NOMO-1 (cell line): ENCODE measurements at regions not wholly inside any gene's neighbourhood (a gene's known extent, or its start where the extent isn't known, plus 50 kb on each side); places are given as distances from the start of the nearest gene placed in this dataset.

Experiments
- DNase-seq, 2 experiments: peaks; one replicate each; lab custom pipeline; 2025; ENCODE audit not compliant: unreplicated experiment in 2 of 2; lab: John Stamatoyannopoulos, UW

- DNase-seq, result no peak
Measured at GRCh38 chr4:100852326-100852725, 334.5 kb upstream of the EMCN start.

- DNase-seq, result no peak
Measured at GRCh38 chr4:100849319-100849718, 331.5 kb upstream of the EMCN start.

DNA sequence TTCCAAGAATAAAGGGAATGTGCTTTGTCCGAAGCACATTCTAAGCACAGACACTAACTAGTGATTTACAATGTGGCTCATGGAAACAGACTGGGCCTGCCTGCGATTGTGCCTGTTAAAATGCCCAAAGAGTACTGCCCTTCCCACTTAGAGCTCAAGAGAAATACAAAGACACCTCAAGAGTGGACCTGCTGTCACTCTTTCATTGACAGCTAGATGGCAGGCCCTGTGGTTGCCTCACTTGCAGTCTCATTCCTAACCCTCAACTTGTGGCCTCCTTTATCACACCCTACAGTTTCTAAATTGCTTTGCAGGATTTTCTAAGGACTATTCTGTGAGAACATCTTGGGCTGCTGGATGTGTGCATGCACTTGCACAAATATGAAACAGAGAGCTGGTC, 331.0 kb upstream of the EMCN start:
- DNase-seq, result no peak

- DNase-seq, result no peak
Measured at GRCh38 chr4:100843910-100844309, 326.1 kb upstream of the EMCN start.

GRCh38 chr4:100842856-100843255, 325.0 kb upstream of the EMCN start:
- no peak for DNase-seq

DNA sequence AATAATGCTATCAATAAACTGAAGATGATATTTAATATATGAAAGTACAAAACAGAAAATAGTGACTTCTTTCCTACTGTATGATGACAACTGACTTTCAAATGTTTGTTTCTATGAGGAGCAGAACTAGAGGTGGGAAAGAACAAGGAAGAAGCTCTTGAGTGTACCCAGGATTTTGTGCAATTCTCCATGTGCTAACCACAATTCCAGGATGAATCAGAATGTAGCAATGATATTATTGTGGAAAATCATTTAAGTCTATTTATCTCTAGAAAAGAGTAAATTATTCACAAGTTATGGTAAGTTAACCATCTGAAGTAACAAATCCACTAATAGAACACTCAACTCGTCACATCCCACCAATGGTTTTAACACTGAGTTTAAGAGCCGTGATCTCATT, 324.1 kb upstream of the EMCN start:
- DNase-seq, result no peak

DNA sequence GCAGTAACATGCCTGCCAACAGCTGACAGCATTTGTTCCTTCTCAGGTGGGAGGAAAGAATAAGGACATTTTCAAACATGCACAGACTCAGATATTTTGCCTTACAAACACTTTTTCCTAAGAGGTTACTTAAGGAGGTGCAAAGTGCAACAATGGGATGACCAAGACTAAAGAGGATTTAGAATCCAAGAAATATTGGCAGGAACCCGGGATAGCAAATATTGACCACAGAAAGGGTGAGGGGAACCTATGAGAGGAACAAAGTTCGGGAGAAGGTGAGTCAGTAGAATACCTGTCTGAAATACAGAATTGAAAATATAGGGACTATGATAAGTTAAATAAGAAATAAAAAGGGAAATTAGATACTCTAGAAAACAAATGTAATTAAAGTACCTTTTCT, 321.9 kb upstream of the EMCN start:
- DNase-seq, result no peak

DNA sequence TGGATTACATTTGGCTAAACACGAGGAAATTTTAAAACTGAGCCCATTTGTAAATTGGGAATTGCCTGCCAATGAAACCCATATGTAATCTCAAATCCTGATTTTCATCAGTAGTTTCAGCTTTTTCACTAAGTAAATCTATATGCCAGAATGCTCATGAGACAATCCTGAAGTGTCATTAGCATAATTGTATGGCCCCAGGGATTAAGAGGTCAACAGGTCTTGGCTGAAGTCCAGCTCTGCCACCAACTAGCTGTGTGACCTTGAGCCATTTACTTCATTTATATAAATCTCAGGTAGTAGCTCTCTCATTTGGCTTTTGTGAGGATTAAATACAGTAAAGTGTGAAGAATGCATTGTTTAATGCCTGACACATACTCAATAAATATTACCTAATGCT, 320.5 kb upstream of the EMCN start:
- DNase-seq, result no peak

GRCh38 chr4:100836929-100837328, 319.1 kb upstream of the EMCN start:
- no peak for DNase-seq

DNA sequence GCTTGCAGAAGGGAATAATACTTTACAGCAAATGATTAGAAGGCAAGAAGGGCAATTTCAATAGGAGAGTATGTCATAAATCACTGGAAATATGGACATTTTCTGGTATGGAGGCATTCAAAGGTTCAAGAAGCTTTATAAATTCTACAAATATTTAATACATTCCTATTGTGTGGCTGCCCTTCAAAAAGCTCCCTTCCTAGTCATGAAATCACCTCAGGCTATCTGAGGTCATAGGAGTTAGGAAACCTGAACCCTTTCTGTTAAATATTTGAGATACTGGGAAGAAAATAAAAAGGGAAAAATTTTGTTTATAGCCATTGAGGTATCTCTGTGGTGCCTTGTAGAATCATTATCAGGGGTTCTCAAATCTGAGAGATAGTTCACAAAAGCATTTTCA, 316.8 kb upstream of the EMCN start:
- DNase-seq, result no peak

- DNase-seq, result no peak
Measured at GRCh38 chr4:100833906-100834305, 316.1 kb upstream of the EMCN start.

GRCh38 chr4:100828986-100829685, 311.3 kb upstream of the EMCN start:
- no peak for DNase-seq

- DNase-seq, result no peak
Measured at GRCh38 chr4:100828364-100828763, 310.5 kb upstream of the EMCN start.

GRCh38 chr4:100827756-100828155, 309.9 kb upstream of the EMCN start:
- no peak for DNase-seq

GRCh38 chr4:100826808-100827548, 309.2 kb upstream of the EMCN start:
- DNase-seq, result peak; percentile 81 to 91

DNA sequence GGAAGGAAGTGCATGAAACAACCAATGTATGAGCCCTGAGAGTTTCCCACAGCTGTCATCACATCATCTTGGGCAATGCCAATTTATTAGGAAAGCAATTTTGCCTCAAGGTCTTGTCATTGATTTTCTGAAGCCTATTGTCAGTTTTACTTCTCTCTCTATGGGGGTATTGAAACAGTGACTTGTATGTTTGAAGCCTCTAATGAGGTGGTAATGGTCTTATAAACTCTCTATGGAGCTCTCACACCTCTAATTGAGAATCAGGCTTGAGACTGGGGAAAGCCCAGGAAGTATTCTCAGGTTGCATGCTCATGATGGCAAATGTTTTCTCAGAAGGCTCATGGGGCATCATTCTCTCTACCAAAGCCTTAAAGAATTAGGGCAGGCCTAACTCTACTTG, 308.2 kb upstream of the EMCN start:
- no peak for DNase-seq

GRCh38 chr4:100823993-100824323, 306.1 kb upstream of the EMCN start:
- no peak for DNase-seq

DNA sequence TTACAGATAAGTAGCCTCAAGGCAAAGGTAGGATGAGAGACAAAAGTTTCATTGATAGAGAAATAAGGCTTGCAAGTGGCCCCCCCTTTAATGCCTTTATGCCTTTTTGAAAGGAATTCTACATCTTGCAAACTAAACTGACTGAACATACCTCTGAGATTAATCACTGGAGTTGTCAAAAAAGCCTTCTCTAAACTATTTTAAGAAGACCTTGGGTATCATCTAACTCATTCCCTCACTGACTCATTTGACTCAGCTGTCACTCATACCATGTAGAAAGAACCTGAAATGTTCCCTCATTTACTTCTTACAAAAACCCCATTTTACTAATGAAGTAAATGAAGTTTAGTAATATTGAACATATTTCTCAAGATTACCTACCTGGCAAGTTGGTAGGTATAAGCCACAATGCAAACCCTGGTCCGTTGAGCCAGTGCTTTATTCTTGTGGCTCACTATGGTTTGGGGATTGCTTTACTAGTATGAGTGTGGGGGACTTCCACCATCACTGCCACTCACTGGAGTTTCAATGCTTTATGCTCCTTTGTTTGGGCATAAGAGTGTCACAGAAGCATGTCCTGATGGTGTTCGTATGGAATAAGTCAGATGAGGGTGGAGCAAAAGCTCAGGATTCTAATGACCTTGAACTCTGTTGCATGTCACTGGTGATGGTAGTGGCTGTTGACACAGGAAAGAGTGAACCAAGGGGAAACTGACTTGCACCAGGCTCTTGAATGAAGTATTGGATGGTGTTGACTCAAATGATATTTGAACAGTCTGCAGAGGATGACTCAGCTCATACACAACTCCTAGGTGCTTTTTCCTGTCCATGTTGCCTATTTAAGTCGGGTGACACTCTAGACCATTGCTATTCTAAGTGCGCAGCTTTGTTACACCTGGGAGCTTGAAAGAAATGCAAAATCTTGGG, 305.5 kb upstream of the EMCN start:
- DNase-seq, result no peak

- DNase-seq, result no peak
Measured at GRCh38 chr4:100820249-100820648, 302.4 kb upstream of the EMCN start.

DNA sequence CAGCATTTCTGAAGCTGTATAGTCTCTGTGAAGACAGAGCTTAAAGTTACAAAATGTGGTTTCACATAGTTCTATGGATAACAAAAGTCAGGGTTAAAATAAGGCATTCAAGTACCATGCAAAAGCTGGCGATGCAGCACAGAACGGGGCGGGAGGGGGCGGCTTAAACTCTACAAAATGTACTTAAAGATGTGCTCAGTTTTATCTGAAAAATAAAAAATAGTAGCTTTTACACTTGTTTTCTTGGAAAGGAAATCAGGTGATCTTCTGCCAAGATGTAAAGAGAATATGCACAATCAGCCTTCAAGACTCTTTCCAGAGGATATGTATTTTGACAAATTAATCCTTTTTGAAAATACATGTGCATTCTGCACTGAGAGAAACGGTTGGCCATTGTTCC, 301.7 kb upstream of the EMCN start:
- no peak for DNase-seq

- DNase-seq, result no peak
Measured at GRCh38 chr4:100816436-100817045, 298.7 kb upstream of the EMCN start.
